ENCODE measurements at regions not wholly inside any gene's neighbourhood (a gene's known extent, or its start where the extent isn't known, plus 50 kb on each side); places are given as distances from the start of the nearest gene placed in this dataset.
"Not testable (repeated sequence)": the region's sequence is repeated elsewhere in the genome, so short reads cannot be mapped to it uniquely, and the experiment has no call there.

- no peak for DNase-seq (ENCODE audit: low read depth in 2 of 2)
Measured at GRCh38 chr4:55028196-55028595, 97.2 kb downstream of the KDR start.

- no peak for DNase-seq (ENCODE audit: low read depth in 2 of 2)
Measured at GRCh38 chr4:55027596-55027995, 97.8 kb downstream of the KDR start.

GRCh38 chr4:55025456-55025855 is 99.9 kb downstream of the KDR start:
- DNase-seq (ENCODE audit: low read depth in 2 of 2) = not testable (repeated sequence)

- no peak for DNase-seq (ENCODE audit: low read depth in 2 of 2)
Measured at GRCh38 chr4:55023030-55023429, 102.4 kb downstream of the KDR start.

- no peak for DNase-seq (ENCODE audit: low read depth in 2 of 2)
Measured at GRCh38 chr4:55021214-55021613, 104.2 kb downstream of the KDR start.

- no peak for DNase-seq (ENCODE audit: low read depth in 2 of 2)
Measured at GRCh38 chr4:55020131-55020530, 105.3 kb downstream of the KDR start.

- DNase-seq (ENCODE audit: low read depth in 2 of 2) = no peak
Measured at GRCh38 chr4:55018978-55019377, 106.4 kb downstream of the KDR start.

- DNase-seq (ENCODE audit: low read depth in 2 of 2) = no peak
Measured at GRCh38 chr4:55018521-55018920, 106.9 kb downstream of the KDR start.

- DNase-seq (ENCODE audit: low read depth in 2 of 2) = no peak
Measured at GRCh38 chr4:55017406-55017805, 108.0 kb downstream of the KDR start.

- DNase-seq (ENCODE audit: low read depth in 2 of 2) = no peak
Measured at GRCh38 chr4:55016131-55016530, 109.3 kb downstream of the KDR start.

- DNase-seq (ENCODE audit: low read depth in 2 of 2) = no peak
Measured at GRCh38 chr4:55014876-55015275, 110.5 kb downstream of the KDR start.

GRCh38 chr4:55013431-55013955 is 111.9 kb downstream of the KDR start:
- DNase-seq (ENCODE audit: low read depth in 2 of 2) = no peak

- no peak for DNase-seq (ENCODE audit: low read depth in 2 of 2)
Measured at GRCh38 chr4:55012363-55013230, 112.8 kb downstream of the KDR start.

- DNase-seq (ENCODE audit: low read depth in 2 of 2) = no peak
Measured at GRCh38 chr4:55011761-55012160, 113.6 kb downstream of the KDR start.

GRCh38 chr4:55010550-55010949 is 114.8 kb downstream of the KDR start:
- DNase-seq (ENCODE audit: low read depth in 2 of 2) = no peak

GRCh38 chr4:55008166-55009056 is 117.0 kb downstream of the KDR start:
- DNase-seq (ENCODE audit: low read depth in 2 of 2) = no peak

- no peak for DNase-seq (ENCODE audit: low read depth in 2 of 2)
Measured at GRCh38 chr4:55005910-55006309, 119.5 kb downstream of the KDR start.

GRCh38 chr4:55004831-55005230 is 120.6 kb downstream of the KDR start:
- no peak for DNase-seq (ENCODE audit: low read depth in 2 of 2)

- no peak for DNase-seq (ENCODE audit: low read depth in 2 of 2)
Measured at GRCh38 chr4:55002431-55002830, 123.0 kb downstream of the KDR start.

- DNase-seq (ENCODE audit: low read depth in 2 of 2) = no peak
Measured at GRCh38 chr4:55001538-55001937, 123.9 kb downstream of the KDR start.

- no peak for DNase-seq (ENCODE audit: low read depth in 2 of 2)
Measured at GRCh38 chr4:54999003-54999402, 126.4 kb downstream of the KDR start.

- DNase-seq (ENCODE audit: low read depth in 2 of 2) = not testable (repeated sequence)
Measured at GRCh38 chr4:54993473-54994026, 131.8 kb downstream of the KDR start.

All from stimulated activated CD4-positive, alpha-beta T cell treated with anti-CD3 and anti-CD28 coated beads, Interleukin-4, amount 100 ng/mL, for 48 hours (primary cell).